Sigmoid colon (tissue), 4 donors: ENCODE measurements at regions not wholly inside any gene's neighbourhood (a gene's known extent, or its start where the extent isn't known, plus 50 kb on each side); places are given as distances from the start of the nearest gene placed in this dataset.

ENCODE experiments used
- POLR2AphosphoS5 ChIP-seq, 4 donors: sonication (generic); formaldehyde crosslinking; IDR thresholded peaks; one replicate each; pipeline ENCODE4 v1.6.1; 2017; ENCODE audit warnings: antibody characterized with exemption in 4 of 4
- TF ChIP-seq, protein P1 (sequence below), 4 experiments: fragments of 450-650 bp in 3 of 4; fragments of 200-600 bp in 1 of 4; IDR thresholded peaks; one replicate each; pipeline ENCODE4 v1.5.1; 2016 to 2019; ENCODE audit warnings: antibody characterized with exemption in 4 of 4, mild to moderate bottlenecking in 3 of 4, moderate library complexity in 2 of 4

GRCh38 chr9:18233776-18234445 is 240.0 kb upstream of the ADAMTSL1 start:
- TF ChIP-seq, protein P1, sequence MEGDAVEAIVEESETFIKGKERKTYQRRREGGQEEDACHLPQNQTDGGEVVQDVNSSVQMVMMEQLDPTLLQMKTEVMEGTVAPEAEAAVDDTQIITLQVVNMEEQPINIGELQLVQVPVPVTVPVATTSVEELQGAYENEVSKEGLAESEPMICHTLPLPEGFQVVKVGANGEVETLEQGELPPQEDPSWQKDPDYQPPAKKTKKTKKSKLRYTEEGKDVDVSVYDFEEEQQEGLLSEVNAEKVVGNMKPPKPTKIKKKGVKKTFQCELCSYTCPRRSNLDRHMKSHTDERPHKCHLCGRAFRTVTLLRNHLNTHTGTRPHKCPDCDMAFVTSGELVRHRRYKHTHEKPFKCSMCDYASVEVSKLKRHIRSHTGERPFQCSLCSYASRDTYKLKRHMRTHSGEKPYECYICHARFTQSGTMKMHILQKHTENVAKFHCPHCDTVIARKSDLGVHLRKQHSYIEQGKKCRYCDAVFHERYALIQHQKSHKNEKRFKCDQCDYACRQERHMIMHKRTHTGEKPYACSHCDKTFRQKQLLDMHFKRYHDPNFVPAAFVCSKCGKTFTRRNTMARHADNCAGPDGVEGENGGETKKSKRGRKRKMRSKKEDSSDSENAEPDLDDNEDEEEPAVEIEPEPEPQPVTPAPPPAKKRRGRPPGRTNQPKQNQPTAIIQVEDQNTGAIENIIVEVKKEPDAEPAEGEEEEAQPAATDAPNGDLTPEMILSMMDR (IDR thresholded peaks at IDR 0.05), result no peak
- TF ChIP-seq POLR2AphosphoS5 (IDR thresholded peaks at IDR 0.05), result no peak
